Inferior parietal cortex (tissue), 1 donor: ENCODE measurements at regions not wholly inside any gene's neighbourhood (a gene's known extent, or its start where the extent isn't known, plus 50 kb on each side); places are given as distances from the start of the nearest gene placed in this dataset.
"Not testable (repeated sequence)": the region's sequence is repeated elsewhere in the genome, so short reads cannot be mapped to it uniquely, and the experiment has no call there.

Experiments
- DNase-seq: peaks from one replicate; pipeline ENCODE4 v3.0.0-alpha.2; 2016; ENCODE audit errors: extremely low spot score

- DNase-seq, result no peak
Measured at GRCh38 chr14:71430678-71431376, 501.4 kb upstream of the RGS6 start.

GRCh38 chr14:71432334-71433110 lies 499.7 kb upstream of the RGS6 start:
- DNase-seq, result no peak

GRCh38 chr14:71433303-71433702 lies 498.9 kb upstream of the RGS6 start:
- no peak for DNase-seq

GRCh38 chr14:71435641-71436040 lies 496.6 kb upstream of the RGS6 start:
- not testable (repeated sequence) for DNase-seq

GRCh38 chr14:71437870-71438269 lies 494.4 kb upstream of the RGS6 start:
- no peak for DNase-seq

GRCh38 chr14:71438684-71439083 lies 493.5 kb upstream of the RGS6 start:
- DNase-seq, result peak; percentile 55

GRCh38 chr14:71441126-71441525 lies 491.1 kb upstream of the RGS6 start:
- DNase-seq, result no peak

GRCh38 chr14:71444030-71444822 lies 488.0 kb upstream of the RGS6 start:
- DNase-seq, result no peak

GRCh38 chr14:71448431-71449315 lies 483.6 kb upstream of the RGS6 start:
- no peak for DNase-seq

- DNase-seq, result no peak
Measured at GRCh38 chr14:71449316-71450055, 482.7 kb upstream of the RGS6 start.

- no peak for DNase-seq
Measured at GRCh38 chr14:71451501-71451900, 480.7 kb upstream of the RGS6 start.

GRCh38 chr14:71452539-71452938 lies 479.7 kb upstream of the RGS6 start:
- no peak for DNase-seq

GRCh38 chr14:71452987-71453386 lies 479.2 kb upstream of the RGS6 start:
- DNase-seq, result no peak

GRCh38 chr14:71454010-71454409 lies 478.2 kb upstream of the RGS6 start:
- no peak for DNase-seq

- no peak for DNase-seq
Measured at GRCh38 chr14:71454513-71455332, 477.5 kb upstream of the RGS6 start.

- DNase-seq, result no peak
Measured at GRCh38 chr14:71460091-71460490, 472.1 kb upstream of the RGS6 start.

- DNase-seq, result not testable (repeated sequence)
Measured at GRCh38 chr14:71461617-71462016, 470.6 kb upstream of the RGS6 start.

- no peak for DNase-seq
Measured at GRCh38 chr14:71463807-71464206, 468.4 kb upstream of the RGS6 start.

GRCh38 chr14:71464840-71465239 lies 467.4 kb upstream of the RGS6 start:
- no peak for DNase-seq

- no peak for DNase-seq
Measured at GRCh38 chr14:71465316-71465715, 466.9 kb upstream of the RGS6 start.
